ENCODE measurements at regions not wholly inside any gene's neighbourhood (a gene's known extent, or its start where the extent isn't known, plus 50 kb on each side); places are given as distances from the start of the nearest gene placed in this dataset.

DNA sequence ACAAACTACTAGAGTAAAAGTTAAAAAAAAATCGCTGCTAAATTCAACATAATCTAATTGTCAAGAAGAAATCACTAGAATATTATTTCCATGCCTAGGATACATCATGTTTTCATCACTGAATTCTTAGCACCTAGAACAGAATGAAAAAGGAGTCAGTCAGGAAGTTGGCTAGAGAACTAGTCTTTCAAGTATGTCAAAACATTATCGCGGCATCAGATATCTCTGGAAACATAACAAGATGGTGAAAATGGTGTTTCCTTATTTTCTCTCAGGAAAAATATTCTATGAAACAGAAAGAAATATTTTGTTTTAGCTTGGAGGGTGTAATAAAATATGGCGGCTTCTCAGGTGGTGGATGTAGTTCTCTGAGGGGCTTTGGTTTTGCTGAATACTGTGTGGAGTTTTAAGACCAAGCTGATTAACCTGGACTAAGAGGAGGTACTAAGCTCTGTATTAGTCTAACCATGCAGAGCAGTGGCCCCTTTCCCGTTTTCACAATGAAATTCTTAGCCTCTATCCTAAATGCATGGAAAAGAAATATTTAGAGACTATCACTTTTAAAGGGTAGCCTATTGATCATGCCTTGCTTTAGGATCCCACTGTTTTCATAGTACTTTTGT is 205.6 kb downstream of the MDFIC start:
- H3K36me3 ChIP-seq (ENCODE audit: control insufficient read depth in 1 of 2, insufficient read depth in 2 of 2, low read length in 2 of 2): no peaks in the 10 kb centered on the region
- H3K9me3 ChIP-seq (ENCODE audit: control insufficient read depth in 1 of 2, low read length in 2 of 2): no peaks in the 10 kb centered on the region

DNA sequence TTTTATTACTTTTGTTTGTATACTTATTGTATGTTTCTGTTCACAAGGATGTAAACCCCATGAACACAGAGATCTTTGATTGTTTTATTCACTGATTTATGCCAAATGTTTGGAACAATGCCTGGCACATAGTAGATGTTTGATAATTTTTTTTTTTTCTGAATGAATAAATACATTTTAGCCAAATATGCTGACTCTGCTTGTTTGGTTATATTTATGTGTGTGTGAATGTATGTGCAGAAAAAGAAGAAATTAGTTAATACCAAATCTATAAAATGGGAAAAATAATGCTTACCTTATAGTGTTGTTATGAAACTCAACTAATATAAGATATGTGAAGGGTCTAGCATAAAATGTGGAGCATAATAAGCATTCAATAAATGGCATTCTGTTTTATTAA is 203.9 kb downstream of the MDFIC start:
- Histone ChIP-seq H3K36me3 (ENCODE audit: control insufficient read depth in 1 of 2, insufficient read depth in 2 of 2, low read length in 2 of 2) (no peaks in the 10 kb centered on the region), H3K4me3 (ENCODE audit: low read depth in 1 of 2, low read length in 2 of 2) (no peak overlapping the region), H3K4me1 (ENCODE audit: control insufficient read depth in 1 of 2, insufficient read depth in 2 of 2, low read length in 2 of 2) (peaks cover 0 to 8% of the 10 kb centered on the region in 2 donors), H3K27ac (ENCODE audit: low read length) (no peak overlapping the region), H3K9me3 (ENCODE audit: control insufficient read depth in 1 of 2, low read length in 2 of 2) (no peaks in the 10 kb centered on the region), H3K27me3 (ENCODE audit: low read depth, low read length) (no peaks in the 10 kb centered on the region)

More for the DNA sequence above, 205.6 kb downstream of the MDFIC start:
- Histone ChIP-seq H3K27me3 (ENCODE audit: low read depth, low read length) (no peaks in the 10 kb centered on the region), H3K4me3 (ENCODE audit: low read depth in 1 of 2, low read length in 2 of 2) (no peak overlapping the region), H3K27ac (ENCODE audit: low read length) (no peak overlapping the region), H3K4me1 (ENCODE audit: control insufficient read depth in 1 of 2, insufficient read depth in 2 of 2, low read length in 2 of 2) (no peaks in the 10 kb centered on the region)

DNA sequence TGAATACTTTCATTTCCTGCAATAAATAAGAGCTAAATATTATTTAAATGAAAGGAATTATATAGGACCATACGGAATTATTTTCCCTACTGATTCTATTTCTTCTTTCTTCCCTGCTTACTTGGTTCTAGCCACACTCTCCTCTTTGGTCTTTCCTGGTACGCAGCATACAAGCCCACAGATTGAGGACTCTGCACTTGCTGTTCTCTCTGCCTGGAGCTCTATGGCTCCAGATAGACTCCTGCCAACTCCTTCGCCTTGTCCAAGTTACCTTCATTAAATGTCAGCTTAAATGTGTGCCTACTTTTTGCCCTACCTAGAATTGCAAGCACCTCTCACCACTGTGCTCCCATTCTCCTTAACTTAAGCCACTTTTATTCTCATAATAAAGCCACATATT is 203.4 kb downstream of the MDFIC start:
- H3K36me3 ChIP-seq (ENCODE audit: control insufficient read depth in 1 of 2, insufficient read depth in 2 of 2, low read length in 2 of 2): no peaks in the 10 kb centered on the region
- H3K4me1 ChIP-seq (ENCODE audit: control insufficient read depth in 1 of 2, insufficient read depth in 2 of 2, low read length in 2 of 2): peaks cover 0 to 8% of the 10 kb centered on the region in 2 donors
- no peak overlapping the region for H3K27ac ChIP-seq (ENCODE audit: low read length)
- no peak overlapping the region for H3K4me3 ChIP-seq (ENCODE audit: low read depth in 1 of 2, low read length in 2 of 2)
- no peaks in the 10 kb centered on the region for H3K9me3 ChIP-seq (ENCODE audit: control insufficient read depth in 1 of 2, low read length in 2 of 2)
- no peaks in the 10 kb centered on the region for H3K27me3 ChIP-seq (ENCODE audit: low read depth, low read length)

DNA sequence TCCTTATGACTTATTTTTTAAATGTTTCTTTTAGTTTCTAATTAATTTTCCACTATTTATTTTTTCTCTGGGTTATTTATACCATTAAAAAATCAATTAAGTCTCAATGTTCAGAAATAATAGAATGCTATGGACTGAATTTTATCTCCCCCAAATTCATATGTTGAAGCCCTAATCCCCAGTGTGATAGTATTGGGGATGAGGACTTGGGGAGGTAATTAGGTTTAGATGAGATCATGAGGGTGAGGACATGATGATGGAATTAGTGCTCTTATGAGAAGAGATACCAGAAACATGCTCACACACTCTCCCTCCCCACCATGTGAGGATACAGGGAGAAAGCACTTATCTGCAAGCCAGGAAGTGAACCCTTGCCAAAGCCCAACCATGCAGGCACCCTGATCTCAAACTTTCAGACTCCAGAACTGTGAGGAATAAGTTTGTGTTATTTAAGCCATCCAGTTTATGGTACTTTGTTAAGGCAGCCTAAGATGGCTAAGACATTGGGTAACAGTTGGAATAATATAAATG is 202.6 kb downstream of the MDFIC start:
- no peak overlapping the region for H3K4me3 ChIP-seq (ENCODE audit: low read depth in 1 of 2, low read length in 2 of 2)
- H3K4me1 ChIP-seq (ENCODE audit: control insufficient read depth in 1 of 2, insufficient read depth in 2 of 2, low read length in 2 of 2): peaks cover 0 to 8% of the 10 kb centered on the region in 2 donors

DNA sequence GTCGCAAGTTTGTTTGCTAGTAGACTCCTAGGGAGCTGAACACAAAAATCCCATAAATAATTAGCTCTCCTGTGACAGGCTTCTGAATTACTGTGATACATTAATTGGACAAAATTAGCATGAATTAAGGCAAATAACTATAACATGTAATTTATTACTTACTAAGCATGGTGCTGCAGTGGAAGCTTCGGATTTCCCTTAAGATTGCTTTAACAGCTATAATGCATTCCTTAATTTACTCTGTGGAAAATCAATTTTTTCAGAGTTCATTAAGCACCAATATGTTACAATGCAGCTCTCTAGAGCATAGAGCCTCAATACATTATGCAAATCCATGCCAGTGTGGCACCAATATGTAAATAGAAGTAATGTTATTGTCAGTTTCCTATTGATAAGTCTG is 201.5 kb downstream of the MDFIC start:
- Histone ChIP-seq H3K4me1 (ENCODE audit: control insufficient read depth in 1 of 2, insufficient read depth in 2 of 2, low read length in 2 of 2) (peaks cover 0 to 8% of the 10 kb centered on the region in 2 donors), H3K36me3 (ENCODE audit: control insufficient read depth in 1 of 2, insufficient read depth in 2 of 2, low read length in 2 of 2) (no peaks in the 10 kb centered on the region), H3K27me3 (ENCODE audit: low read depth, low read length) (no peaks in the 10 kb centered on the region), H3K4me3 (ENCODE audit: low read depth in 1 of 2, low read length in 2 of 2) (no peak overlapping the region), H3K9me3 (ENCODE audit: control insufficient read depth in 1 of 2, low read length in 2 of 2) (no peaks in the 10 kb centered on the region), H3K27ac (ENCODE audit: low read length) (no peak overlapping the region)

More for the DNA sequence above, 202.6 kb downstream of the MDFIC start:
- H3K27ac ChIP-seq (ENCODE audit: low read length): no peak overlapping the region
- no peaks in the 10 kb centered on the region for H3K36me3 ChIP-seq (ENCODE audit: control insufficient read depth in 1 of 2, insufficient read depth in 2 of 2, low read length in 2 of 2)
- H3K27me3 ChIP-seq (ENCODE audit: low read depth, low read length): no peaks in the 10 kb centered on the region
- H3K9me3 ChIP-seq (ENCODE audit: control insufficient read depth in 1 of 2, low read length in 2 of 2): no peaks in the 10 kb centered on the region

DNA sequence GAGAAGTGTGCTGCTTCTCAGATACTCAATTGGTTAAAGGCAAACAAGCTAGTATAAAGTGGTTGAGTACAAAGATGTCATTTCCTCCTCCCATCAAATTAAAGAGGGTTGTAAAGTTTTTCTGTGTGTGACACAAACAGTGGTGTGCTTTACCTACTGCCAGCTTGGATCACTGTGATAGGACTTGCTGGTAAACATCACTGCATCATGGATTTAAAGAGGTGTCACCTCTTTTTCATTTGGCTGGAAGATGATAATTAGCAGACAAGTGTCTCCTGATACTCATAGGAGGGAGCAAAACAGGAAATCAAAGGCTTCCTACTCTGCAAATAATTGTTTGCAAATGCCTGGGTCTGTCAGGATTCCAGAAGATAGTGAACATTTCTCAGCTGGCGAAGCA is 200.5 kb downstream of the MDFIC start:
- H3K27me3 ChIP-seq (ENCODE audit: low read depth, low read length): no peaks in the 10 kb centered on the region

DNA sequence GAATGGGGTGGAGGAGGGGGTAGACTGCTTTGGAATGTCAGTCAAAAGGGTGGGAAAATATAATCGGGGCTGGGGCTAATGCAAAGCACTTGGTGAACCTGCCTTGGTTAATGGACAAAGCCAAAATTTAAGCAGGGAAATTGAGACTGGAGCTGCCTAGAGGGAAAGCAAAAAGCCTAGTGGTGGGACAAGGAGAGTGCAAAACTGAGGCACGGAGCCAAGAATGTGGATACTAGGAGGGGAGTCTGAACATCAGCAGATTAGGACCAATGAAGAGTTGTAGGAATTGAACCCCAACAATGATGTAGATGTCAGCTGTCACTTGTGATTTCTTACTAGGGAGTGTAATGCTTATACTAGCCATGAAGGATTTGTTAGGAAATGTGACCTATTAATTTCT is 195.9 kb downstream of the MDFIC start:
- Histone ChIP-seq H3K9me3 (ENCODE audit: control insufficient read depth in 1 of 2, low read length in 2 of 2) (no peaks in the 10 kb centered on the region), H3K36me3 (ENCODE audit: control insufficient read depth in 1 of 2, insufficient read depth in 2 of 2, low read length in 2 of 2) (no peaks in the 10 kb centered on the region), H3K27ac (ENCODE audit: low read length) (no peak overlapping the region), H3K27me3 (ENCODE audit: low read depth, low read length) (no peaks in the 10 kb centered on the region), H3K4me3 (ENCODE audit: low read depth in 1 of 2, low read length in 2 of 2) (no peak overlapping the region), H3K4me1 (ENCODE audit: control insufficient read depth in 1 of 2, insufficient read depth in 2 of 2, low read length in 2 of 2) (peaks cover 0 to 8% of the 10 kb centered on the region in 2 donors)

More for the DNA sequence above, 200.5 kb downstream of the MDFIC start:
- H3K9me3 ChIP-seq (ENCODE audit: control insufficient read depth in 1 of 2, low read length in 2 of 2): no peaks in the 10 kb centered on the region
- no peak overlapping the region for H3K4me3 ChIP-seq (ENCODE audit: low read depth in 1 of 2, low read length in 2 of 2)
- peaks cover 0 to 8% of the 10 kb centered on the region in 2 donors for H3K4me1 ChIP-seq (ENCODE audit: control insufficient read depth in 1 of 2, insufficient read depth in 2 of 2, low read length in 2 of 2)
- H3K36me3 ChIP-seq (ENCODE audit: control insufficient read depth in 1 of 2, insufficient read depth in 2 of 2, low read length in 2 of 2): no peaks in the 10 kb centered on the region
- H3K27ac ChIP-seq (ENCODE audit: low read length): no peak overlapping the region

DNA sequence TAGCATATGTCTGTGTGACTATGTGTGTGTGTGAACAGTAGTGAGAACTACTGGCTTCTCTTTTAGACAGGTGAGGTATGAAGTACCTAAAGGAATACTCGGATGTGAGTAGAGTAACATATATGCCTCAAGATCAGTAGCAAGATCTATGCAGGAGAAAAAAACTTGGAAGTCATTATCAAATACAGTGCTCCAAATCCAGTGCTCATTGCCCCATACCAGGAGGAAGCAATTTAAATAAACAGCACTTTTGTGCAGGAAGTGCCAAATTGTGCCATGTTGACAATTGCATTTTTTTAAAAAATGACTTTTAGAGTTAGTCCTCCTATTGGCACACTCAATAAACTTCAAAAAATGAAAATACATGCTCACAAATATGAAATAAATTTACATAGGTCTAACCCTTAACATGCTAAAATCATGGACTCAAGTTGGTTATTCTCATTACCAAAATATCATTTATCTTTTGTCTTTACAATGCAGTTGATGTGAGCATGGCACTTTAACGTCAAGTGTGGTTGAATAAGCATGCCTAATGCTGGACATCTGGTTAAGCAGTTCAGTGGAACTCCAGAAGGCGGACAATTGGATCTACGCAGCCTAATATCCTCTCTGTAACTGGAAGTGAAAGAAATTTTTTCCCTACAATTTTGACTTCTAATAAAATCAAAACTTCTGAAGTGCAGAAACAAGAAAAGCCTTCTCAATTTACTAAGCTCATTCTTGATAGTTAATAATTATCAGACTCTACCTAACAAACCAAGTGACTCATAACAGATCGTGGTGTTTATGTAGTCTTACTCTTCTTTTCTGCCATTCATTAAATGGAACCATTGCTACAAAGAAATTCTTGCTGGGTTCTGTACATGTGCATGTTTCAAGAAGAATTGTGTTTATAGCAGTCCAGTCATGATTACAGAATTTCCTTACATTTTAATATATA is 195.2 kb downstream of the MDFIC start:
- Histone ChIP-seq H3K27ac (ENCODE audit: low read length) (no peak overlapping the region), H3K4me1 (ENCODE audit: control insufficient read depth in 1 of 2, insufficient read depth in 2 of 2, low read length in 2 of 2) (peaks cover 0 to 3% of the 10 kb centered on the region in 2 donors), H3K27me3 (ENCODE audit: low read depth, low read length) (no peaks in the 10 kb centered on the region), H3K9me3 (ENCODE audit: control insufficient read depth in 1 of 2, low read length in 2 of 2) (no peaks in the 10 kb centered on the region), H3K4me3 (ENCODE audit: low read depth in 1 of 2, low read length in 2 of 2) (no peak overlapping the region), H3K36me3 (ENCODE audit: control insufficient read depth in 1 of 2, insufficient read depth in 2 of 2, low read length in 2 of 2) (no peaks in the 10 kb centered on the region)

DNA sequence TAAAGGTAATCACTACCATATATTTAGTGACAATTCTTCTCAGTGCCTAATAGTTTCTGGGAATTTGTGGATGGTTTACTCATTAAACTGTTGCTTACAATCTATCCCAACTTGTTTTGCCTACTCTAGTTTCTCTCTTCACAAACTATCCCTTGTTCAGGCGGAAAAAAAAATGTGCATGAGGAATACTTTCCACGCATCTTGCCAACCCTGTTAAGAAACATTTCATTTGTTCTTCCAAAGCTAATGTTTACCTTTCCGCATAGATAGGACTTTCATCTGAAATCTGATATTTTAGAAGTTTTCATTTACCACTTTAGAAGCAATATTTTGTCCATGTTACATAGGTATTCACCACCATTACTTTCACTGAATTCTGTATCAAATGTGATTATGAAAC is 191.9 kb downstream of the MDFIC start:
- no peak overlapping the region for H3K4me3 ChIP-seq (ENCODE audit: low read depth in 1 of 2, low read length in 2 of 2)
- H3K4me1 ChIP-seq (ENCODE audit: control insufficient read depth in 1 of 2, insufficient read depth in 2 of 2, low read length in 2 of 2): peaks cover 0 to 3% of the 10 kb centered on the region in 2 donors
- H3K36me3 ChIP-seq (ENCODE audit: control insufficient read depth in 1 of 2, insufficient read depth in 2 of 2, low read length in 2 of 2): no peaks in the 10 kb centered on the region
- no peaks in the 10 kb centered on the region for H3K9me3 ChIP-seq (ENCODE audit: control insufficient read depth in 1 of 2, low read length in 2 of 2)
- H3K27me3 ChIP-seq (ENCODE audit: low read depth, low read length): no peaks in the 10 kb centered on the region
- no peak overlapping the region for H3K27ac ChIP-seq (ENCODE audit: low read length)

DNA sequence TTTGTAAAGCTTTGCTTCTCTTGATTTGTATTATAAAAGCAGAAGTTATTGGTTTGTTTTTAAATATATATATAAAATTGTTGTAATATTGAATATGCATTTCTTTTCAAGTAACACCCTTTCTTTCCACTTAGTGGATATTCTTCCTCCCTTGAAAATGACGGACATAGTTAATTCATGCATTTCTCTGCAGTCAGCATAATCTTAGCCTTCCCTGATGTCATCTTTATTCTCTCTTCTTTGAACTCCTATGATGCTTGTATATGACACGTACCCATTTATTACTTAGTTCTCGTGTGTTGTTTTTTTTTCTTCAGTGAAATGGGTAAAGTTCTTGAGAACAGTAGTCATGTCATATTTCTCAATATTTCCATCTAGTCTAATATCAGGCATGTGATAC is 191.2 kb downstream of the MDFIC start:
- Histone ChIP-seq H3K27me3 (ENCODE audit: low read depth, low read length) (no peaks in the 10 kb centered on the region), H3K27ac (ENCODE audit: low read length) (no peak overlapping the region), H3K9me3 (ENCODE audit: control insufficient read depth in 1 of 2, low read length in 2 of 2) (no peaks in the 10 kb centered on the region), H3K4me3 (ENCODE audit: low read depth in 1 of 2, low read length in 2 of 2) (no peak overlapping the region), H3K4me1 (ENCODE audit: control insufficient read depth in 1 of 2, insufficient read depth in 2 of 2, low read length in 2 of 2) (peaks cover 0 to 3% of the 10 kb centered on the region in 2 donors), H3K36me3 (ENCODE audit: control insufficient read depth in 1 of 2, insufficient read depth in 2 of 2, low read length in 2 of 2) (no peaks in the 10 kb centered on the region)

DNA sequence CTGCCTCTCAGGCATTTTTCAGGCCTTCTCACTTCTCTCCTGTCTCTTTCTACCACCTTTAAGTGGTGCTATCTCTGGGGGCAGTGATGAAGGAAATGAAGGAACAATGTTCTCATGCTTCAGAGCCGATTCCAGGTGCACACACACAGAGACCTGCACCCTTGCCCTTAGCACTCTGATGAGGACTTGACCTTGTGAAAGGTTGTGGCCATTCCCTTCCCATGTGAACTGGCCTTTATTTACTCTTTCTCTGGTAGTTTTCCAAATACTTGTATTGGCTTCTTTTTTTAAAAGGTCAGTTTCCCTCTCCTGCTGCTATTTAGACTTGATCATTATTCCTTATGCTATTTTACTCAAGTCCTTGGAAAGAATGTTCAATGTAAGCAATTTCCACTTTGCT is 188.6 kb downstream of the MDFIC start:
- peaks cover 0 to 3% of the 10 kb centered on the region in 2 donors for H3K4me1 ChIP-seq (ENCODE audit: control insufficient read depth in 1 of 2, insufficient read depth in 2 of 2, low read length in 2 of 2)
- H3K27ac ChIP-seq (ENCODE audit: low read length): no peak overlapping the region
- H3K36me3 ChIP-seq (ENCODE audit: control insufficient read depth in 1 of 2, insufficient read depth in 2 of 2, low read length in 2 of 2): no peaks in the 10 kb centered on the region

More for the DNA sequence above, 188.6 kb downstream of the MDFIC start:
- Histone ChIP-seq H3K4me3 (ENCODE audit: low read depth in 1 of 2, low read length in 2 of 2) (no peak overlapping the region), H3K27me3 (ENCODE audit: low read depth, low read length) (no peaks in the 10 kb centered on the region), H3K9me3 (ENCODE audit: control insufficient read depth in 1 of 2, low read length in 2 of 2) (no peaks in the 10 kb centered on the region)

All from muscle layer of duodenum (tissue), 2 donors.